ENCODE measurements at regions not wholly inside any gene's neighbourhood (a gene's known extent, or its start where the extent isn't known, plus 50 kb on each side); places are given as distances from the start of the nearest gene placed in this dataset.

DNA sequence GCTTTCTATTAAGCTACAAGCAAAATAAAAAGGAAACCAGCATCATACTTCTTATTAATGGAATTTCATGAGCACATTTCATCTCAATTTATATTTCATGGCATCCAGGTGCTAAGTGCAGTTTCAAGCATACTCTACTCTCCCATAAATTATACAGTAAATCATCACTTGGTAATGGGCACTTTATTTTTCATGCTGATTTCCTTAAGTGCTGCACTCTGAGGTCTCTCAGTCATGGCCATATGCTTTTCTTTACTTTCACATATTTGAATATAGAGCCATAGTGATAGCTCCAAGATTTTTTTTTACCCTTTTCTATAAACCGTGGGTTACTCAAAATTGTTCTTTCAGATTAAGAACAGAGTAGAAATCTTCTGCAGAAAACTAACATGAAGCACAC lies 1505.7 kb upstream of the CADM2 start:
- H3K9me3 ChIP-seq (ENCODE audit: control insufficient read depth, insufficient read depth, low read depth, low read length): no peaks in the 10 kb centered on the region
- H3K36me3 ChIP-seq (ENCODE audit: control insufficient read depth, insufficient read depth, low read length): no peaks in the 10 kb centered on the region
- H3K27ac ChIP-seq (ENCODE audit: low read depth, low read length): no peak overlapping the region
- no peaks in the 10 kb centered on the region for H3K27me3 ChIP-seq (ENCODE audit: control insufficient read depth, insufficient read depth, low read length)
- peaks cover 11% of the 10 kb centered on the region; the same call in 1 of the 2 replicates for H3K4me1 ChIP-seq (ENCODE audit: control insufficient read depth, insufficient read depth, low read length)
- no peak overlapping the region for H3K4me3 ChIP-seq (ENCODE audit: low read depth, low read length)
- no peak overlapping the region for H3K9ac ChIP-seq (ENCODE audit: low read length)

DNA sequence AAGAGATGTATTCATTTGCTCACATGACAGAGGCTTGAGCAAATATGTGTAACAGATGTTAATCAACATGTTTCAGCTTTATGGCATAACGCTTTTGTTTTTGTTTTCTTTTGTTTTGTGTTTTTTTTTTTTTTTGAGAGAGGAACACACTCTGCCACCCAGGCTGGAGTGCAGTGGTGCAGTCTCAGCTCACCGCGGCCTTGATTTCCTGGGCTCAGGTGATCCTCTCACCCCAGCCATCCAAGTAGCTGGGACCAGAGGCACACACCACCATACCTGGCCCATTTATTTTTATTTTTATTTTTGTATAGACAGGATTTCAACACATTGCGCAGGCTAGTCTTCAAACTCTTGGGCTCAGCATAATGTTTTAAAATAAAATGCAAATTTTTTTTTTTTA lies 1504.4 kb upstream of the CADM2 start:
- no peak overlapping the region for H3K4me3 ChIP-seq (ENCODE audit: low read depth, low read length)
- H3K27me3 ChIP-seq (ENCODE audit: control insufficient read depth, insufficient read depth, low read length): no peaks in the 10 kb centered on the region
- H3K9me3 ChIP-seq (ENCODE audit: control insufficient read depth, insufficient read depth, low read depth, low read length): no peaks in the 10 kb centered on the region
- no peak overlapping the region for H3K27ac ChIP-seq (ENCODE audit: low read depth, low read length)
- H3K36me3 ChIP-seq (ENCODE audit: control insufficient read depth, insufficient read depth, low read length): no peaks in the 10 kb centered on the region
- H3K4me1 ChIP-seq (ENCODE audit: control insufficient read depth, insufficient read depth, low read length): peaks cover 11% of the 10 kb centered on the region; the same call in 1 of the 2 replicates
- no peak overlapping the region for H3K9ac ChIP-seq (ENCODE audit: low read length)

DNA sequence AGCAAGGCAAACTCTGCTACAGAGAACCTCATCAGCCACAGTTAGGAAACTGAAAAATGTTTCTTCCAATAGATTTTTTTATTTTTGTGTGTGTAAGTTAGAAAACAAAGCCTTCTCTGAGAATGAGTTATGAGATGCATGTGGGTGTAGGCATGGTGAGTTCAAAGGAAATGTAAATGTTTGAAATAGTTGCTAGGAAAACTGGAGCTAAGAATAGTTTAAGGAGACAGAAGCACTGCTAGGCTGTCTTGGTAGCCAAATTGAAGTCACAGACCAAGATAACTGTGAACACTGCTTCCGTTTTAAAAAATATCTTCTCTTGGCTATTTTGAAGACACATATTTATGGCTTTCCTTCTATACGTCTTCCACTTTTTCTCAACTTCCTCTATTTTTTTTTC lies 1501.2 kb upstream of the CADM2 start:
- no peak overlapping the region for H3K9ac ChIP-seq (ENCODE audit: low read length)

DNA sequence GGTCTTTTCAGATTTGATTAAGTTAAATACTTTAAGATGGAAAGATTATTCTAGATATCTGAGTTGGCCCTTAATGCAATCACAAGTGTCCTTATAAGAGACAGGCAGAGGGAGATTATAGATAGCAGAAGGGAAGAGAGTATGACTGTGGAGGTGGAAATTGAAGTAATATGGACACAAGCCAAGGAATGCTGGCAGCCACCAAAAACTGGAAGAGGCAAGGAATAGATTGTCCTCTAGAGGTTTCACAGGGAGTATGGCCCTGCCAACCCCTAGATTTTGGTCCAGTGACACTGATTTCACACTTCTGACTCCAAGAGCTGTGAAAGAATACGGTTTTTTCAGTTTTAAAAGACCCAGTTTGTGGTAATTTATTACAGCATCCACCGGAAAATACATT lies 1498.7 kb upstream of the CADM2 start:
- no peaks in the 10 kb centered on the region for H3K36me3 ChIP-seq (ENCODE audit: control insufficient read depth, insufficient read depth, low read length)
- no peak overlapping the region for H3K27ac ChIP-seq (ENCODE audit: low read depth, low read length)
- no peaks in the 10 kb centered on the region for H3K27me3 ChIP-seq (ENCODE audit: control insufficient read depth, insufficient read depth, low read length)
- H3K4me1 ChIP-seq (ENCODE audit: control insufficient read depth, insufficient read depth, low read length): peaks cover 14% of the 10 kb centered on the region; the same call in 1 of the 2 replicates
- no peaks in the 10 kb centered on the region for H3K9me3 ChIP-seq (ENCODE audit: control insufficient read depth, insufficient read depth, low read depth, low read length)
- no peak overlapping the region for H3K4me3 ChIP-seq (ENCODE audit: low read depth, low read length)
- no peak overlapping the region for H3K9ac ChIP-seq (ENCODE audit: low read length)

More for the DNA sequence above, 1501.2 kb upstream of the CADM2 start:
- Histone ChIP-seq H3K27me3 (ENCODE audit: control insufficient read depth, insufficient read depth, low read length) (no peaks in the 10 kb centered on the region), H3K27ac (ENCODE audit: low read depth, low read length) (no peak overlapping the region), H3K9me3 (ENCODE audit: control insufficient read depth, insufficient read depth, low read depth, low read length) (no peaks in the 10 kb centered on the region), H3K4me3 (ENCODE audit: low read depth, low read length) (no peak overlapping the region), H3K36me3 (ENCODE audit: control insufficient read depth, insufficient read depth, low read length) (no peaks in the 10 kb centered on the region), H3K4me1 (ENCODE audit: control insufficient read depth, insufficient read depth, low read length) (peaks cover 18% of the 10 kb centered on the region; the same call in 1 of the 2 replicates)

- H3K36me3 ChIP-seq (ENCODE audit: control insufficient read depth, insufficient read depth, low read length): no peaks in the 10 kb centered on the region
- no peaks in the 10 kb centered on the region for H3K9me3 ChIP-seq (ENCODE audit: control insufficient read depth, insufficient read depth, low read depth, low read length)
- peaks cover 14% of the 10 kb centered on the region; the same call in 1 of the 2 replicates for H3K4me1 ChIP-seq (ENCODE audit: control insufficient read depth, insufficient read depth, low read length)
- no peaks in the 10 kb centered on the region for H3K27me3 ChIP-seq (ENCODE audit: control insufficient read depth, insufficient read depth, low read length)
- H3K4me3 ChIP-seq (ENCODE audit: low read depth, low read length): no peak overlapping the region
- H3K9ac ChIP-seq (ENCODE audit: low read length): no peak overlapping the region
- H3K27ac ChIP-seq (ENCODE audit: low read depth, low read length): no peak overlapping the region
These were observed 1497.4 kb upstream of the CADM2 start for GRCh38 chr3:83461411-83461810.

DNA sequence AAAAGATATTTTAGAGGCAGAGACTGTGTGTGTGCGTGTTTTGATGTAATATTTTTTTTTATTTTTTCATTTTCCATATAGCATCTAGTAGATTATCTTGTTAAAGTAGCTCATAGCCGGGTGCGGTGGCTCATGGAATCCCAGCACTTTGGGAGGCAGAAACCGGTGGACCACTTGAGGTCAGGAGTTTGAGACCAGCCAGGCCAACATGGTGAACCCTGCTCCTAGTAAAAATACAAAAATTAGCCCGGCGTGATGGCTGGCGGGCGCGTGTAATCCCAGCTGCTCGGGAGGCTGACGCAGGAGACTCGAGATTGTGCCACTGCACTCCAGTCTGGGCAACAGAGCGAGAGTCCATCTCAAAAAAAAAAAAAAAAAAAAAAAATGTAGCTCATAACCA lies 1481.2 kb upstream of the CADM2 start:
- H3K36me3 ChIP-seq (ENCODE audit: control insufficient read depth, insufficient read depth, low read length): no peaks in the 10 kb centered on the region
- no peak overlapping the region for H3K27ac ChIP-seq (ENCODE audit: low read depth, low read length)
- H3K4me1 ChIP-seq (ENCODE audit: control insufficient read depth, insufficient read depth, low read length): no peaks in the 10 kb centered on the region
- H3K9me3 ChIP-seq (ENCODE audit: control insufficient read depth, insufficient read depth, low read depth, low read length): no peaks in the 10 kb centered on the region
- H3K9ac ChIP-seq (ENCODE audit: low read length): no peak overlapping the region
- no peak overlapping the region for H3K4me3 ChIP-seq (ENCODE audit: low read depth, low read length)
- H3K27me3 ChIP-seq (ENCODE audit: control insufficient read depth, insufficient read depth, low read length): no peaks in the 10 kb centered on the region

DNA sequence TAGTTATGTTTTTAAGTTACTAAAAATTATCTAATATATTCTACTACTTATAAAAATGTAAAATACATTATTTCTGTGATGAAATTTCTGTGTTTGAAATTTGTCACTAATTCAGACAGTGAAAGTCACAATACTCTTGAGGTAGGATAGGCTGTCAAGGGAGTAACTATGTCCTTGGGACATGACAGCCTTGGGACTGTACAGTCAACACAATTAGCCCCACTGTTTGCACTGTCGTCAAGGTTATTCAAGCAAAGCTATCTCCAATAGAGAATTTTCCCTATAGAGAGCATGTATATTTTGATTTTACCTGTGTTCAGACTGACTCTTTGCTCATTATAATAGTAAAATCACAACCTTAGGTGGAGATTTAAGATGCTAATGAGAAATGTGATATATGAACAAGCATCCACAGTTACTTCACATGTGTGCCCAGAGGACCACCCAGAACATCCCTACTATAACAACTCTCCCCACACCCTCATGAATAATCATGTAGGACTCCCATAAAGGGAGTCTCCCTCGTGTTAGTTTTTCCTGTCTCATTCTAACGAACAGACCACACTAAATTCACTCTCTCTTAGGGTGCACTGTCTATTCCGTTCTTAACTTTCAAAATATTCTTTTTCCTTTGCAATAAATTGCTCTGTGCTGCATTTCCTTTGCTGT lies 1476.3 kb upstream of the CADM2 start:
- Histone ChIP-seq H3K9ac (ENCODE audit: low read length) (no peak overlapping the region), H3K27me3 (ENCODE audit: control insufficient read depth, insufficient read depth, low read length) (no peaks in the 10 kb centered on the region), H3K4me3 (ENCODE audit: low read depth, low read length) (no peak overlapping the region), H3K27ac (ENCODE audit: low read depth, low read length) (no peak overlapping the region), H3K36me3 (ENCODE audit: control insufficient read depth, insufficient read depth, low read length) (no peaks in the 10 kb centered on the region), H3K9me3 (ENCODE audit: control insufficient read depth, insufficient read depth, low read depth, low read length) (no peaks in the 10 kb centered on the region), H3K4me1 (ENCODE audit: control insufficient read depth, insufficient read depth, low read length) (no peaks in the 10 kb centered on the region)

DNA sequence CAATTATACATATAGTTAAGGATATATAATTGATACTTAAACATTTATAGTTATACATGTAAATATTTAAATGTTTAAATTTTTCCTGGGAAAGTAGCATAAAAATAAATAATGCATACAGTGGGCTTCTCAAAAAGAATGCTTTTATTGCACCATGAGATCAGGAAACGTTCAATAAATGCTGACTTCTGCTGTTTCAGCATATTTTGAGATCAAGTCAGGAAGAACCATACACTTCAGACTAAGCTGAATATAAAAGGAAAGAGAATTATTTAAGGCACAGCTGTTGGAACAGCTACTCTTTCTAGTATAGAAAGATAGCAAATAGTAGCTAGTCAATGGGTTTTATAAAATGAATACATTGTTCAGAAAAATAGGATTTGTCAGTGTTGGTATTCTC lies 1462.3 kb upstream of the CADM2 start:
- Histone ChIP-seq H3K9ac (ENCODE audit: low read length) (no peak overlapping the region), H3K4me3 (ENCODE audit: low read depth, low read length) (no peak overlapping the region), H3K4me1 (ENCODE audit: control insufficient read depth, insufficient read depth, low read length) (no peaks in the 10 kb centered on the region), H3K27me3 (ENCODE audit: control insufficient read depth, insufficient read depth, low read length) (no peaks in the 10 kb centered on the region), H3K36me3 (ENCODE audit: control insufficient read depth, insufficient read depth, low read length) (no peaks in the 10 kb centered on the region), H3K9me3 (ENCODE audit: control insufficient read depth, insufficient read depth, low read depth, low read length) (no peaks in the 10 kb centered on the region), H3K27ac (ENCODE audit: low read depth, low read length) (no peak overlapping the region)

- H3K9ac ChIP-seq (ENCODE audit: low read length): no peak overlapping the region
- no peaks in the 10 kb centered on the region for H3K36me3 ChIP-seq (ENCODE audit: control insufficient read depth, insufficient read depth, low read length)
- no peaks in the 10 kb centered on the region for H3K27me3 ChIP-seq (ENCODE audit: control insufficient read depth, insufficient read depth, low read length)
- H3K27ac ChIP-seq (ENCODE audit: low read depth, low read length): no peak overlapping the region
- H3K9me3 ChIP-seq (ENCODE audit: control insufficient read depth, insufficient read depth, low read depth, low read length): no peaks in the 10 kb centered on the region
- no peaks in the 10 kb centered on the region for H3K4me1 ChIP-seq (ENCODE audit: control insufficient read depth, insufficient read depth, low read length)
- H3K4me3 ChIP-seq (ENCODE audit: low read depth, low read length): no peak overlapping the region
These were observed 1460.3 kb upstream of the CADM2 start for GRCh38 chr3:83498361-83499016.

- Histone ChIP-seq H3K36me3 (ENCODE audit: control insufficient read depth, insufficient read depth, low read length) (no peaks in the 10 kb centered on the region), H3K4me3 (ENCODE audit: low read depth, low read length) (no peak overlapping the region), H3K9me3 (ENCODE audit: control insufficient read depth, insufficient read depth, low read depth, low read length) (0 out of 2 replicates have a peak, but pooled peaks cover 2% of the 10 kb centered on the region), H3K4me1 (ENCODE audit: control insufficient read depth, insufficient read depth, low read length) (no peaks in the 10 kb centered on the region), H3K27ac (ENCODE audit: low read depth, low read length) (no peak overlapping the region), H3K9ac (ENCODE audit: low read length) (no peak overlapping the region), H3K27me3 (ENCODE audit: control insufficient read depth, insufficient read depth, low read length) (no peaks in the 10 kb centered on the region)
These were observed 1458.4 kb upstream of the CADM2 start for GRCh38 chr3:83500422-83500821.

- H3K27ac ChIP-seq (ENCODE audit: low read depth, low read length): no peak overlapping the region
- H3K9me3 ChIP-seq (ENCODE audit: control insufficient read depth, insufficient read depth, low read depth, low read length): 0 out of 2 replicates have a peak, but pooled peaks cover 2% of the 10 kb centered on the region
- H3K27me3 ChIP-seq (ENCODE audit: control insufficient read depth, insufficient read depth, low read length): no peaks in the 10 kb centered on the region
- H3K9ac ChIP-seq (ENCODE audit: low read length): no peak overlapping the region
- H3K36me3 ChIP-seq (ENCODE audit: control insufficient read depth, insufficient read depth, low read length): no peaks in the 10 kb centered on the region
- H3K4me3 ChIP-seq (ENCODE audit: low read depth, low read length): no peak overlapping the region
- H3K4me1 ChIP-seq (ENCODE audit: control insufficient read depth, insufficient read depth, low read length): no peaks in the 10 kb centered on the region
These were observed 1457.9 kb upstream of the CADM2 start for GRCh38 chr3:83500931-83501330.

Measured in HUES6 (cell line).